Smooth muscle cell (in vitro differentiated cells): ENCODE measurements at regions not wholly inside any gene's neighbourhood (a gene's known extent, or its start where the extent isn't known, plus 50 kb on each side); places are given as distances from the start of the nearest gene placed in this dataset.

Experiments used
- DNase-seq: peaks from one replicate; lab custom pipeline; 2025; ENCODE audit not compliant: unreplicated experiment; lab: John Stamatoyannopoulos, UW
- H2AFZ ChIP-seq: fragments of 200-600 bp; sonication (generic); 2 replicates; pipeline ENCODE4 v1.6.0; 2016; ENCODE audit warnings: antibody characterized with exemption, low read depth, mild to moderate bottlenecking
- H3F3A ChIP-seq: fragments of 200-600 bp; sonication (generic); 2 replicates; pipeline ENCODE4 v1.6.0; 2017; ENCODE audit warnings: antibody characterized with exemption, low read depth
- H3K27ac ChIP-seq: fragments of 200-600 bp; sonication (generic); 2 replicates; pipeline ENCODE4 v1.5.1; 2016; ENCODE audit warnings: low read depth, mild to moderate bottlenecking
- H3K27me3 ChIP-seq: fragments of 200-600 bp; sonication (generic); 2 replicates; pipeline ENCODE4 v1.6.1; 2016; ENCODE audit warnings: low read depth, mild to moderate bottlenecking
- H3K36me3 ChIP-seq: fragments of 200-600 bp; sonication (generic); 2 replicates; pipeline ENCODE4 v1.5.1; 2016; ENCODE audit warnings: low read depth
- H3K4me1 ChIP-seq: fragments of 200-600 bp; sonication (generic); 2 replicates; pipeline ENCODE4 v1.5.1; 2016; ENCODE audit warnings: low read depth
- H3K4me2 ChIP-seq: fragments of 200-600 bp; sonication (generic); 2 replicates; pipeline ENCODE4 v1.6.0; 2016; ENCODE audit warnings: mild to moderate bottlenecking
- H3K4me3 ChIP-seq: fragments of 200-600 bp; sonication (generic); 2 replicates; pipeline ENCODE4 v1.5.1; 2016; ENCODE audit warnings: mild to moderate bottlenecking
- H3K79me2 ChIP-seq: fragments of 200-600 bp; sonication (generic); 2 replicates; pipeline ENCODE4 v1.6.0; 2016; ENCODE audit warnings: low read depth, mild to moderate bottlenecking
- H3K9ac ChIP-seq: fragments of 200-600 bp; sonication (generic); 2 replicates; pipeline ENCODE4 v1.6.0; 2016; ENCODE audit warnings: low read depth
- H3K9me3 ChIP-seq: fragments of 200-600 bp; sonication (generic); replicated peaks from 2 replicates; pipeline ENCODE4 v1.5.1; 2016; ENCODE audit warnings: low read depth
- H4K20me1 ChIP-seq: fragments of 200-600 bp; sonication (generic); 2 replicates; pipeline ENCODE4 v1.6.0; 2016; ENCODE audit warnings: low read depth
- CTCF ChIP-seq: fragments of 200-600 bp; sonication (generic); IDR thresholded peaks from 2 replicates; pipeline ENCODE4 v1.5.1; 2017; ENCODE audit warnings: borderline replicate concordance, mild to moderate bottlenecking, antibody characterized with exemption; ENCODE audit not compliant: insufficient read depth, poor library complexity, severe bottlenecking
- WGBS: methylation state at CpG from one replicate; pipeline ENCODE4 v1.1.7; 2016; ENCODE audit warnings: low lambda C conversion rate; 5-methylcytosine and 5-hydroxymethylcytosine counted together

- Histone ChIP-seq H3K4me1 (peaks cover 4% of the 10 kb centered on the region), H3F3A (no peaks in the 10 kb centered on the region), H3K36me3 (no peaks in the 10 kb centered on the region), H3K27ac (peak overlapping the region; percentile 91), H4K20me1 (no peaks in the 10 kb centered on the region), H3K79me2 (no peaks in the 10 kb centered on the region), H3K27me3 (no peaks in the 10 kb centered on the region), H3K9ac (peak overlapping the region; percentile 63), H3K4me3 (no peak overlapping the region), H2AFZ (no peak overlapping the region), H3K4me2 (peak overlapping the region; percentile 25), H3K9me3 (no peaks in the 10 kb centered on the region)
- no peak for TF ChIP-seq CTCF
- no peak for DNase-seq
- WGBS: 51% methylated on average over 8 of the region's 8 CpGs
Observed at GRCh38 chr14:51554339-51554920, 97.3 kb upstream of the FRMD6 start.

GRCh38 chr14:51554953-51555352, 96.8 kb upstream of the FRMD6 start:
- Histone ChIP-seq H4K20me1 (no peaks in the 10 kb centered on the region), H3F3A (no peaks in the 10 kb centered on the region), H3K4me2 (peak overlapping the region; percentile 25), H3K4me1 (peaks cover 4% of the 10 kb centered on the region), H3K9ac (peak overlapping the region; percentile 63), H3K27ac (peak overlapping the region; percentile 91), H3K4me3 (no peak overlapping the region), H3K36me3 (no peaks in the 10 kb centered on the region), H3K79me2 (no peaks in the 10 kb centered on the region), H2AFZ (no peak overlapping the region), H3K9me3 (no peaks in the 10 kb centered on the region), H3K27me3 (no peaks in the 10 kb centered on the region)
- no peak for DNase-seq
- 90% methylated on average over 2 of the region's 2 CpGs for WGBS
- TF ChIP-seq CTCF: no peak

GRCh38 chr14:51561141-51561540, 90.6 kb upstream of the FRMD6 start:
- H4K20me1 ChIP-seq: no peaks in the 10 kb centered on the region
- H3F3A ChIP-seq: no peaks in the 10 kb centered on the region
- H3K36me3 ChIP-seq: no peaks in the 10 kb centered on the region
- H3K4me2 ChIP-seq: no peak overlapping the region
- peak overlapping the region; percentile 63 for H3K27ac ChIP-seq
- no peaks in the 10 kb centered on the region for H3K9me3 ChIP-seq
- peaks cover 14% of the 10 kb centered on the region for H3K4me1 ChIP-seq
- no peak for DNase-seq
- no peak overlapping the region for H3K9ac ChIP-seq
- TF ChIP-seq CTCF: no peak
- no peak overlapping the region for H2AFZ ChIP-seq
- H3K4me3 ChIP-seq: no peak overlapping the region
- WGBS: 66% methylated on average over 2 of the region's 2 CpGs
- H3K79me2 ChIP-seq: no peaks in the 10 kb centered on the region
- no peaks in the 10 kb centered on the region for H3K27me3 ChIP-seq

GRCh38 chr14:51562816-51563215, 88.9 kb upstream of the FRMD6 start:
- H3K9me3 ChIP-seq: no peaks in the 10 kb centered on the region
- H3K4me2 ChIP-seq: peak overlapping the region; percentile 28
- H3K27ac ChIP-seq: peak overlapping the region; percentile 63
- no peaks in the 10 kb centered on the region for H3K79me2 ChIP-seq
- peaks cover 14% of the 10 kb centered on the region for H3K4me1 ChIP-seq
- no peaks in the 10 kb centered on the region for H3F3A ChIP-seq
- no peaks in the 10 kb centered on the region for H3K27me3 ChIP-seq
- WGBS: 41% methylated on average over 5 of the region's 5 CpGs
- peak overlapping the region; percentile 11 for H3K9ac ChIP-seq
- no peaks in the 10 kb centered on the region for H3K36me3 ChIP-seq
- no peak for DNase-seq
- H4K20me1 ChIP-seq: no peaks in the 10 kb centered on the region
- no peak overlapping the region for H2AFZ ChIP-seq
- H3K4me3 ChIP-seq: no peak overlapping the region
- TF ChIP-seq CTCF: no peak
